ENCODE measurements at regions not wholly inside any gene's neighbourhood (a gene's known extent, or its start where the extent isn't known, plus 50 kb on each side); places are given as distances from the start of the nearest gene placed in this dataset.
A peak's percentile ranks its signal among the peaks of the same experiment; 100 is the strongest.

DNA sequence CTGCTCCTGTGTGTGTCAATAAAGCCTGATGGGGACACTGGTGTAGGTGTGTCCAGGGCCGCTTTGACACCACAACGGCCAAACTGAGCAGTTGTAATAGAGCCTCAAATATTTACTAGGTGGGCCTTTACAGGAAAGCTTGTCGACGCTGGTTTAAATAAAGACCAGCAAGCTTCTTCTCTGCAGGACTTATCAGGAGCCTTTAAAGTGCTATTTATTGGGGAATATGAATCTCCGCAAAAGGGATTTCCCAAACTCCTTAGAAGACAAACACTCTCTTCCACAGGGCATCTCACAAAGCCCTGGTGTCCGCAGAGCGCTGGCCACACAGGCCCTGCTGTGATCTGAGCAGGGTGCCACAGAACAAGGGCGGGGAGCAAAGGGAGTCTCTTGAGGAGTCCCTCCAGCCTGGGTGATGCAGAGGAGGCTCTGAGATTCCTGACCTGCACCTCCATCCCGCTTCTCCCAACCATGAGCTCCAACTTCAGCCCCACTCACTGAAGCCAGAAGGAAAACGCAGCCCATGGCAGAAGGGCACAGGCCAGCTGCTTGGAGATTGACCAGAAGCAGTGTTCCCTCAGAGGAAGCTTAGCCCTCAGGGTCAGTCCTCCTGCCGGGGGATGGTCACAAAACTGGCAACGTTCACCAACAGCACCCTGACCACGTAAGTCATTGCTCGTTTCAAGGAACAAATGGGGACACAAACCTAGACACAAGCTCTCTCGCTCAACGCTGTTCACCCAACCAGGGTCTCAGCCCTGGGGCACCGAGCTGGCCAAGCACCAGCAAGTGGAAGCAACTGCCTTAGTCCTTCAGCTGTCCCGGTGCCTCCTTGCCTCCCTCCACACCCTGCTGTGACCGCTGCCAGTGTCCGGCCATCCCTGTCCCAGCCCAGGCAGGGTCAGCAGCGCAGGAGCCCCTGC lies 129.5 kb downstream of the OAT start:
- DNase-seq (peak in 1 of 5 donors; percentile 28), FAIRE-seq (no peak)
- intact Hi-C loops (cut with DNase I) = no loop called here
- Histone ChIP-seq H3K36me3 (ENCODE audit: control insufficient read depth in 2 of 3, insufficient read depth in 3 of 3, low read length in 3 of 3) (no peaks in the 10 kb centered on the region), H3K27ac (ENCODE audit: low read depth in 2 of 2, low read length in 2 of 2) (no peak overlapping the region), H3K9me3 (ENCODE audit: control insufficient read depth in 2 of 3, insufficient read depth in 1 of 3, low read length in 3 of 3) (no peaks in the 10 kb centered on the region), H3K4me3 (ENCODE audit: low read length in 3 of 3) (no peak overlapping the region), H3K27me3 (ENCODE audit: control insufficient read depth, insufficient read depth, low read length) (no peaks in the 10 kb centered on the region), H3K4me1 (ENCODE audit: control insufficient read depth in 2 of 3, insufficient read depth in 2 of 3, low read depth in 1 of 3, low read length in 3 of 3) (no peaks in the 10 kb centered on the region), H3K9ac (ENCODE audit: low read length in 3 of 3) (no peak overlapping the region)
- TF ChIP-seq, protein P1, sequence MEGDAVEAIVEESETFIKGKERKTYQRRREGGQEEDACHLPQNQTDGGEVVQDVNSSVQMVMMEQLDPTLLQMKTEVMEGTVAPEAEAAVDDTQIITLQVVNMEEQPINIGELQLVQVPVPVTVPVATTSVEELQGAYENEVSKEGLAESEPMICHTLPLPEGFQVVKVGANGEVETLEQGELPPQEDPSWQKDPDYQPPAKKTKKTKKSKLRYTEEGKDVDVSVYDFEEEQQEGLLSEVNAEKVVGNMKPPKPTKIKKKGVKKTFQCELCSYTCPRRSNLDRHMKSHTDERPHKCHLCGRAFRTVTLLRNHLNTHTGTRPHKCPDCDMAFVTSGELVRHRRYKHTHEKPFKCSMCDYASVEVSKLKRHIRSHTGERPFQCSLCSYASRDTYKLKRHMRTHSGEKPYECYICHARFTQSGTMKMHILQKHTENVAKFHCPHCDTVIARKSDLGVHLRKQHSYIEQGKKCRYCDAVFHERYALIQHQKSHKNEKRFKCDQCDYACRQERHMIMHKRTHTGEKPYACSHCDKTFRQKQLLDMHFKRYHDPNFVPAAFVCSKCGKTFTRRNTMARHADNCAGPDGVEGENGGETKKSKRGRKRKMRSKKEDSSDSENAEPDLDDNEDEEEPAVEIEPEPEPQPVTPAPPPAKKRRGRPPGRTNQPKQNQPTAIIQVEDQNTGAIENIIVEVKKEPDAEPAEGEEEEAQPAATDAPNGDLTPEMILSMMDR (IDR thresholded peaks at IDR 0.05; ENCODE audit: borderline replicate concordance, extremely low read depth, insufficient read depth) = no peak

DNA sequence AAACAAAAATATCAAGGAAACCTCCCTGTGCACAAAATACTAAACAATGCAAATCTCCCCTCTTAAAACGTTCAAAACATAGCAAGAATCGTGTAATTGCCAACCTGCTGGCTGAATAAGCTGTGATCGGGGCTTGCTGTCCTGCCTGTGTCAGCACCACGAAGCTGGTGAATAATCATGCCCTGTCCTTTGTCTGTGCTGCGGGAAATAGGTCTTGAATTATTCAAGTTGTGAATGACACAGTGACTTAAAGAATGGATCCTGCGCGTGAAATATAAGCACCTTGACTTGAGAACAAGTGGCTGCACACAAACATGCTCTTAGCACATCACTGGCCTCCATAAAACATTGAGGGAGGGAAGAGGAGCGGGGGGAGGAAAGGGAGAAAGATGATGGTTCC lies 130.2 kb downstream of the OAT start:
- H3K4me3 ChIP-seq (ENCODE audit: low read length in 3 of 3) = no peak overlapping the region
- H3K9ac ChIP-seq (ENCODE audit: low read length in 3 of 3) = no peak overlapping the region
- peak in 1 of 5 donors; percentile 2 for DNase-seq
- no peak for FAIRE-seq
- no peaks in the 10 kb centered on the region for H3K36me3 ChIP-seq (ENCODE audit: control insufficient read depth in 2 of 3, insufficient read depth in 3 of 3, low read length in 3 of 3)
- no peaks in the 10 kb centered on the region for H3K4me1 ChIP-seq (ENCODE audit: control insufficient read depth in 2 of 3, insufficient read depth in 2 of 3, low read depth in 1 of 3, low read length in 3 of 3)
- TF ChIP-seq, protein P1 (IDR thresholded peaks at IDR 0.05; ENCODE audit: borderline replicate concordance, extremely low read depth, insufficient read depth) = no peak
- no peak overlapping the region for H3K27ac ChIP-seq (ENCODE audit: low read depth in 2 of 2, low read length in 2 of 2)
- H3K27me3 ChIP-seq (ENCODE audit: control insufficient read depth, insufficient read depth, low read length) = no peaks in the 10 kb centered on the region
- intact Hi-C loops (cut with DNase I) = no loop called here
- H3K9me3 ChIP-seq (ENCODE audit: control insufficient read depth in 2 of 3, insufficient read depth in 1 of 3, low read length in 3 of 3) = no peaks in the 10 kb centered on the region

- FAIRE-seq = no peak
Observed at GRCh38 chr10:124287791-124288190, 130.9 kb downstream of the OAT start.

More at GRCh38 chr10:124287791-124288190, 130.9 kb downstream of the OAT start:
- H3K4me1 ChIP-seq (ENCODE audit: control insufficient read depth in 2 of 3, insufficient read depth in 2 of 3, low read depth in 1 of 3, low read length in 3 of 3) = no peaks in the 10 kb centered on the region
- H3K27me3 ChIP-seq (ENCODE audit: control insufficient read depth, insufficient read depth, low read length) = no peaks in the 10 kb centered on the region
- intact Hi-C loops (cut with DNase I) = no loop called here
- no peak overlapping the region for H3K4me3 ChIP-seq (ENCODE audit: low read length in 3 of 3)
- H3K9me3 ChIP-seq (ENCODE audit: control insufficient read depth in 2 of 3, insufficient read depth in 1 of 3, low read length in 3 of 3) = no peaks in the 10 kb centered on the region
- TF ChIP-seq, protein P1 (IDR thresholded peaks at IDR 0.05; ENCODE audit: borderline replicate concordance, extremely low read depth, insufficient read depth) = no peak
- H3K9ac ChIP-seq (ENCODE audit: low read length in 3 of 3) = no peak overlapping the region
- H3K27ac ChIP-seq (ENCODE audit: low read depth in 2 of 2, low read length in 2 of 2) = no peak overlapping the region
- H3K36me3 ChIP-seq (ENCODE audit: control insufficient read depth in 2 of 3, insufficient read depth in 3 of 3, low read length in 3 of 3) = no peaks in the 10 kb centered on the region
- DNase-seq = peak in 1 of 5 donors; percentile 22

Measured in kidney (tissue), 13 donors.